SH-SY5Y (cell line): ENCODE measurements at regions not wholly inside any gene's neighbourhood (a gene's known extent, or its start where the extent isn't known, plus 50 kb on each side); places are given as distances from the start of the nearest gene placed in this dataset.

Experiments used
- GATA2 ChIP-seq: IDR thresholded peaks from 2 replicates; pipeline ENCODE4 v1.6.1; 2011; ENCODE audit warnings: mild to moderate bottlenecking, low read depth, low read length
- GATA3 ChIP-seq: IDR thresholded peaks from 2 replicates; pipeline ENCODE4 v1.6.1; 2011; ENCODE audit warnings: low read depth, mild to moderate bottlenecking, low read length, moderate library complexity

DNA sequence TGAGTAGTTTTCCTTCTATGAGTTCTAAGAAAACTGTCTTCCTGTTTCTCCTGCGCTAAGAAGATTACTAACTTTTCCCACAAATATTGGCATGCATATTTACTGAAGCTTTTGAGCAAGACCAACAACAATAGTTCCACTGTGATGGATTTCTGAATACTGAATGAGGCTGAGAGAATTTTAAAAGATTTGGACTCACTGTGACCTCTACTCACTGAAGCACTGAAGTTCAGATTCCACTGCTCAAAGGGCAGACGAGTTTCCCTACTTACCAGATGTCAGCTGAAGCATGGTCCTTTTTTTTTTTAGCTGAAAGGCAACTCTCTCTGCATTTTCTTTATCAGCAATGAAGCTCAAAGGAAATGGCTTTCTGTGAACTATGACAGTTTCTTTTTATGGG, 718.5 kb downstream of the RFPL4B start:
- no peak for TF ChIP-seq GATA2
- TF ChIP-seq GATA3 = no peak
